ENCODE measurements at regions not wholly inside any gene's neighbourhood (a gene's known extent, or its start where the extent isn't known, plus 50 kb on each side); places are given as distances from the start of the nearest gene placed in this dataset.

- Histone ChIP-seq H3K9me3 (ENCODE audit: control insufficient read depth, low read length) (no peaks in the 10 kb centered on the region), H3K4me1 (ENCODE audit: control insufficient read depth, insufficient read depth, low read length) (peaks cover 17% of the 10 kb centered on the region), H3K36me3 (ENCODE audit: control insufficient read depth, insufficient read depth, low read length, severe bottlenecking) (no peaks in the 10 kb centered on the region), H3K27me3 (replicated peaks; ENCODE audit: control insufficient read depth, insufficient read depth, low read length) (no peaks in the 10 kb centered on the region), H3K4me3 (ENCODE audit: low read length) (no peak overlapping the region), H3K9ac (ENCODE audit: low read length) (no peak overlapping the region)
- no peak for DNase-seq (ENCODE audit: low read depth)
Observed at GRCh38 chr13:109479534-109479933, 306.8 kb downstream of the IRS2 start.

GRCh38 chr13:109476001-109476400, 310.4 kb downstream of the IRS2 start:
- H3K27me3 ChIP-seq (replicated peaks; ENCODE audit: control insufficient read depth, insufficient read depth, low read length), result no peaks in the 10 kb centered on the region
- no peak overlapping the region for H3K4me3 ChIP-seq (ENCODE audit: low read length)
- peaks cover 14% of the 10 kb centered on the region for H3K4me1 ChIP-seq (ENCODE audit: control insufficient read depth, insufficient read depth, low read length)
- no peak for DNase-seq (ENCODE audit: low read depth)
- no peaks in the 10 kb centered on the region for H3K9me3 ChIP-seq (ENCODE audit: control insufficient read depth, low read length)
- no peaks in the 10 kb centered on the region for H3K36me3 ChIP-seq (ENCODE audit: control insufficient read depth, insufficient read depth, low read length, severe bottlenecking)
- no peak overlapping the region for H3K9ac ChIP-seq (ENCODE audit: low read length)

GRCh38 chr13:109468123-109468522, 318.3 kb downstream of the IRS2 start:
- no peak overlapping the region for H3K9ac ChIP-seq (ENCODE audit: low read length)
- no peak for DNase-seq (ENCODE audit: low read depth)
- H3K36me3 ChIP-seq (ENCODE audit: control insufficient read depth, insufficient read depth, low read length, severe bottlenecking), result no peaks in the 10 kb centered on the region
- H3K4me3 ChIP-seq (ENCODE audit: low read length), result no peak overlapping the region
- no peaks in the 10 kb centered on the region for H3K4me1 ChIP-seq (ENCODE audit: control insufficient read depth, insufficient read depth, low read length)
- peaks cover 7% of the 10 kb centered on the region for H3K9me3 ChIP-seq (ENCODE audit: control insufficient read depth, low read length)
- no peaks in the 10 kb centered on the region for H3K27me3 ChIP-seq (replicated peaks; ENCODE audit: control insufficient read depth, insufficient read depth, low read length)

- H3K4me1 ChIP-seq (ENCODE audit: control insufficient read depth, insufficient read depth, low read length), result no peaks in the 10 kb centered on the region
Observed at GRCh38 chr13:109465148-109465547, 321.2 kb downstream of the IRS2 start.

GRCh38 chr13:109454167-109454917, 332.0 kb downstream of the IRS2 start:
- Histone ChIP-seq H3K9me3 (ENCODE audit: control insufficient read depth, low read length) (no peaks in the 10 kb centered on the region), H3K4me3 (ENCODE audit: low read length) (no peak overlapping the region), H3K36me3 (ENCODE audit: control insufficient read depth, insufficient read depth, low read length, severe bottlenecking) (no peaks in the 10 kb centered on the region), H3K9ac (ENCODE audit: low read length) (no peak overlapping the region), H3K4me1 (ENCODE audit: control insufficient read depth, insufficient read depth, low read length) (peaks cover 4% of the 10 kb centered on the region), H3K27me3 (replicated peaks; ENCODE audit: control insufficient read depth, insufficient read depth, low read length) (no peaks in the 10 kb centered on the region)
- DNase-seq (ENCODE audit: low read depth), result peak; percentile 45

More at GRCh38 chr13:109465148-109465547, 321.2 kb downstream of the IRS2 start:
- Histone ChIP-seq H3K27me3 (replicated peaks; ENCODE audit: control insufficient read depth, insufficient read depth, low read length) (no peaks in the 10 kb centered on the region), H3K36me3 (ENCODE audit: control insufficient read depth, insufficient read depth, low read length, severe bottlenecking) (no peaks in the 10 kb centered on the region), H3K9ac (ENCODE audit: low read length) (no peak overlapping the region), H3K4me3 (ENCODE audit: low read length) (no peak overlapping the region), H3K9me3 (ENCODE audit: control insufficient read depth, low read length) (peaks cover 17% of the 10 kb centered on the region)
- DNase-seq (ENCODE audit: low read depth), result peak; percentile 75

- Histone ChIP-seq H3K27me3 (replicated peaks; ENCODE audit: control insufficient read depth, insufficient read depth, low read length) (peaks cover 3% of the 10 kb centered on the region), H3K9ac (ENCODE audit: low read length) (no peak overlapping the region), H3K4me1 (ENCODE audit: control insufficient read depth, insufficient read depth, low read length) (peaks cover 4% of the 10 kb centered on the region), H3K9me3 (ENCODE audit: control insufficient read depth, low read length) (no peaks in the 10 kb centered on the region), H3K36me3 (ENCODE audit: control insufficient read depth, insufficient read depth, low read length, severe bottlenecking) (no peaks in the 10 kb centered on the region), H3K4me3 (ENCODE audit: low read length) (no peak overlapping the region)
- DNase-seq (ENCODE audit: low read depth), result no peak
Observed at GRCh38 chr13:109451726-109452125, 334.7 kb downstream of the IRS2 start.

- Histone ChIP-seq H3K27me3 (replicated peaks; ENCODE audit: control insufficient read depth, insufficient read depth, low read length) (peaks cover 8% of the 10 kb centered on the region), H3K36me3 (ENCODE audit: control insufficient read depth, insufficient read depth, low read length, severe bottlenecking) (no peaks in the 10 kb centered on the region), H3K9me3 (ENCODE audit: control insufficient read depth, low read length) (peaks cover 5% of the 10 kb centered on the region), H3K4me1 (ENCODE audit: control insufficient read depth, insufficient read depth, low read length) (no peaks in the 10 kb centered on the region), H3K4me3 (ENCODE audit: low read length) (no peak overlapping the region), H3K9ac (ENCODE audit: low read length) (no peak overlapping the region)
- DNase-seq (ENCODE audit: low read depth), result no peak
Observed at GRCh38 chr13:109448629-109449028, 337.8 kb downstream of the IRS2 start.

GRCh38 chr13:109447667-109448066, 338.7 kb downstream of the IRS2 start:
- no peak overlapping the region for H3K4me3 ChIP-seq (ENCODE audit: low read length)
- no peak overlapping the region for H3K9ac ChIP-seq (ENCODE audit: low read length)
- DNase-seq (ENCODE audit: low read depth), result no peak
- H3K27me3 ChIP-seq (replicated peaks; ENCODE audit: control insufficient read depth, insufficient read depth, low read length), result peaks cover 8% of the 10 kb centered on the region
- no peaks in the 10 kb centered on the region for H3K4me1 ChIP-seq (ENCODE audit: control insufficient read depth, insufficient read depth, low read length)
- peaks cover 5% of the 10 kb centered on the region for H3K9me3 ChIP-seq (ENCODE audit: control insufficient read depth, low read length)
- no peaks in the 10 kb centered on the region for H3K36me3 ChIP-seq (ENCODE audit: control insufficient read depth, insufficient read depth, low read length, severe bottlenecking)

GRCh38 chr13:109440320-109440719, 346.1 kb downstream of the IRS2 start:
- DNase-seq (ENCODE audit: low read depth), result no peak
- peaks cover 3% of the 10 kb centered on the region for H3K9me3 ChIP-seq (ENCODE audit: control insufficient read depth, low read length)

GRCh38 chr13:109439813-109440212, 346.6 kb downstream of the IRS2 start:
- H3K27me3 ChIP-seq (replicated peaks; ENCODE audit: control insufficient read depth, insufficient read depth, low read length), result peaks cover 10% of the 10 kb centered on the region
- no peak overlapping the region for H3K4me3 ChIP-seq (ENCODE audit: low read length)
- H3K9me3 ChIP-seq (ENCODE audit: control insufficient read depth, low read length), result no peaks in the 10 kb centered on the region
- H3K36me3 ChIP-seq (ENCODE audit: control insufficient read depth, insufficient read depth, low read length, severe bottlenecking), result no peaks in the 10 kb centered on the region
- no peak for DNase-seq (ENCODE audit: low read depth)
- peaks cover 6% of the 10 kb centered on the region for H3K4me1 ChIP-seq (ENCODE audit: control insufficient read depth, insufficient read depth, low read length)
- no peak overlapping the region for H3K9ac ChIP-seq (ENCODE audit: low read length)

More at GRCh38 chr13:109440320-109440719, 346.1 kb downstream of the IRS2 start:
- peaks cover 6% of the 10 kb centered on the region for H3K4me1 ChIP-seq (ENCODE audit: control insufficient read depth, insufficient read depth, low read length)
- no peaks in the 10 kb centered on the region for H3K36me3 ChIP-seq (ENCODE audit: control insufficient read depth, insufficient read depth, low read length, severe bottlenecking)
- H3K27me3 ChIP-seq (replicated peaks; ENCODE audit: control insufficient read depth, insufficient read depth, low read length), result peaks cover 10% of the 10 kb centered on the region
- H3K4me3 ChIP-seq (ENCODE audit: low read length), result no peak overlapping the region
- no peak overlapping the region for H3K9ac ChIP-seq (ENCODE audit: low read length)

- H3K27me3 ChIP-seq (replicated peaks; ENCODE audit: control insufficient read depth, insufficient read depth, low read length), result peaks cover 10% of the 10 kb centered on the region
- peaks cover 6% of the 10 kb centered on the region for H3K4me1 ChIP-seq (ENCODE audit: control insufficient read depth, insufficient read depth, low read length)
- no peaks in the 10 kb centered on the region for H3K36me3 ChIP-seq (ENCODE audit: control insufficient read depth, insufficient read depth, low read length, severe bottlenecking)
- no peak overlapping the region for H3K9ac ChIP-seq (ENCODE audit: low read length)
- H3K4me3 ChIP-seq (ENCODE audit: low read length), result no peak overlapping the region
- H3K9me3 ChIP-seq (ENCODE audit: control insufficient read depth, low read length), result no peaks in the 10 kb centered on the region
- no peak for DNase-seq (ENCODE audit: low read depth)
Observed at GRCh38 chr13:109436841-109437240, 349.5 kb downstream of the IRS2 start.
